HG02870 (cell line): ENCODE measurements at regions not wholly inside any gene's neighbourhood (a gene's known extent, or its start where the extent isn't known, plus 50 kb on each side); places are given as distances from the start of the nearest gene placed in this dataset.
"Not testable (repeated sequence)": the region's sequence is repeated elsewhere in the genome, so short reads cannot be mapped to it uniquely, and the experiment has no call there.

Experiments
- ATAC-seq: cut with Tn5 transposase; IDR thresholded peaks from one replicate; pipeline ENCODE4 v1.9.1; 2021; ENCODE audit warnings: mild to moderate bottlenecking, moderate library complexity; ENCODE audit not compliant: unreplicated experiment

DNA sequence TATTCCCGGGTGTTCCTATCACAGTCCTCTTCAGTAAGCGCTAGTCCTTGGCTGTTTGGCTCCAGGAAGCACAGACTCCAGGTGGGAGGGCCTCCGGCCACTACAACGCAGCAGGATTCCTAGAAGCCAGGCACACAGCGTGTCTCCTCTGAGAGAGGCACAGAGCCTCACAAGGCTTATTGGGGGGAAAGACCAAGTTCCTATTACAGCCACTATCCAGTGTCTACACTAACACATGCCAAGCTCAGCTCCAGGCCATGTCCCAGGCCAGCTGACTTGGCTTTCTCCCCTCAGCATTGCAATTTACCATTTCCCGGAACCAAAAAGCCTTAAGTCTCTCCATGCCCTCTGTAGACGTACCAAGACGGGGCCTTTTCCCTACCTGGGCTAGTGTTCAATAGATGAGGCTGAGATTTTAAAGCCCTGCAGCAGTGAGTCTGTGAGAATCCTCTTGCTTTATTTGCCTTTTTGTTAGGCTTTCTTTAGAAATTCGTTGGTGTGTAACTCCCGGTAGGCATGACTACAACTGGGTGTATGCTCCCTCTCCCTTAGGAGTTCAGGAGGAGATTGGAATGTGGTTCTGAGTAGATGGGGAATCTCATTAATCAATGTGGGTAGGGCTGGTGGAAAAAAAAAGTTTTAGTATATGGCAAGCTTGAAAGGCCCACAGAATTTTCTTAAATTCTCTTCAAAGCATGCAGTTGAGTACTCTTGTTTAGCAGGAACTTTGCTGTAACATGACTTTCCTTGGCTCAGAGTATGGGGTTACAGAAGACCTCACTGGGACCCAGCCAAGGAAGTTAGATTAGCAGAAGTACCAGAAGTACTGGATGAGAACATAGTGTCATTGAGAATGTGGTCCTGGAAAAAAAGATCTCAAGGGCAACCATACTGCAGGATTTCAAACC lies 84.3 kb upstream of the SLC1A3 start:
- no peak for ATAC-seq

GRCh38 chr5:36522746-36523065 lies 83.7 kb upstream of the SLC1A3 start:
- no peak for ATAC-seq

- ATAC-seq = no peak
These were observed 83.0 kb upstream of the SLC1A3 start for GRCh38 chr5:36523450-36523849.

GRCh38 chr5:36523926-36524325 lies 82.5 kb upstream of the SLC1A3 start:
- ATAC-seq = no peak

DNA sequence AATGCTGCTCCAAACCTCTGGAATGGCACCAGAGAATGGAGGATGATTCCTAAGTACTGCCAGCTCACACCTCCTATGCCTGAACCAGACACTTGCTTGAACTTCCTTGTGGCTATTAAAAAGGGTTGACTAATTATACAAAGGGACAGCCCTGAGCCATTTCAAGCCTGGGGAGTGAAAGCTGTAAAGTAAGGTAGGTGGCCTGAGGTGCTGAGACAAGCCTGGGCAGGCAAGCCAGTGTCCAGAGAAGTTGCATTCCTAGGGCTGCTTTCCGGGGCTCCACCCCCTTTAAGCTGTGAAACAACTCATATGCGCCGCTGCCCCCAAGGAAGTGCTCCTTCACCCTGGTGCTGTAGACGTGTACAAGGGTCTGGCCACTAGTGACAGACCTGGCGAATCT lies 79.9 kb upstream of the SLC1A3 start:
- no peak for ATAC-seq

DNA sequence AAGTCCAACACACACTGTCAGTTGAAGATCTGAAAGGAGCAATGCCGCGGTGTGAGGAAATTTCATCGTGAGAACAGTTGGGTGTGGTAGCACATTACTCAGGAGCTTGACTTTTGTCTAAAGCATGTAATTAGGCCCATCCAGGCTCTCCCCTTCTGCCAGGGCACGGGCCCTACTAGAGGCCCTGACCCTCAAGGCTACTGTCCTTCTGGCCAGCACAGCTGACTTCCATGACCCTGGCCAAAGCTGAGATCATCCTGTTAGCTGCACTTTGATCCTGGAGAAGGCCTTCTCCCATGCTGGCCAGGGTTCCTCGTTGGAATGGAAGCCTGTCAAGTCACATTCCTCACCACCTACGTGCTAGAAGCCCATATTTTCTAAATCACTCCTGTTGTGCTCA lies 77.8 kb upstream of the SLC1A3 start:
- ATAC-seq = no peak

- no peak for ATAC-seq
These were observed 77.3 kb upstream of the SLC1A3 start for GRCh38 chr5:36529142-36529541.

DNA sequence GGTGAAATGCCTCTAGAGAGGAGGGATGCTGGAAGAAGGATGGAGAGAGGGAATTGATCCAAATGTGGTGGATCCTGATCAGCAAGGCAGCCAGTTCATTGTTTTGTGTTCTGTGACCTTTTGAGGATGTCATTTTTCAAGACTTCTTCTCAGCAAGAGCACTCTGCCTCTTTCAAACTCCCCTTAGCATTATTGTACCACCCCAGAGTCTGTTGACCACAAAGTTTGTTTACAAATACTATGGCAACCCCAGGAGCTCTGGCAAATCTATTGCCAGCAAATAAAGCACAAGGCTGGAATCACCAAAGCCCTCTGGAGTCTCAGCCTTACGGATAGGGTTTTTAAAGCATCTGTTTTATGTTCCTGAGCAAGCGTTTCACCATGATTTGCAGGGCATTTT lies 76.2 kb upstream of the SLC1A3 start:
- no peak for ATAC-seq

- ATAC-seq = no peak
These were observed 75.0 kb upstream of the SLC1A3 start for GRCh38 chr5:36531401-36531800.

- ATAC-seq = no peak
These were observed 71.0 kb upstream of the SLC1A3 start for GRCh38 chr5:36535378-36535777.

DNA sequence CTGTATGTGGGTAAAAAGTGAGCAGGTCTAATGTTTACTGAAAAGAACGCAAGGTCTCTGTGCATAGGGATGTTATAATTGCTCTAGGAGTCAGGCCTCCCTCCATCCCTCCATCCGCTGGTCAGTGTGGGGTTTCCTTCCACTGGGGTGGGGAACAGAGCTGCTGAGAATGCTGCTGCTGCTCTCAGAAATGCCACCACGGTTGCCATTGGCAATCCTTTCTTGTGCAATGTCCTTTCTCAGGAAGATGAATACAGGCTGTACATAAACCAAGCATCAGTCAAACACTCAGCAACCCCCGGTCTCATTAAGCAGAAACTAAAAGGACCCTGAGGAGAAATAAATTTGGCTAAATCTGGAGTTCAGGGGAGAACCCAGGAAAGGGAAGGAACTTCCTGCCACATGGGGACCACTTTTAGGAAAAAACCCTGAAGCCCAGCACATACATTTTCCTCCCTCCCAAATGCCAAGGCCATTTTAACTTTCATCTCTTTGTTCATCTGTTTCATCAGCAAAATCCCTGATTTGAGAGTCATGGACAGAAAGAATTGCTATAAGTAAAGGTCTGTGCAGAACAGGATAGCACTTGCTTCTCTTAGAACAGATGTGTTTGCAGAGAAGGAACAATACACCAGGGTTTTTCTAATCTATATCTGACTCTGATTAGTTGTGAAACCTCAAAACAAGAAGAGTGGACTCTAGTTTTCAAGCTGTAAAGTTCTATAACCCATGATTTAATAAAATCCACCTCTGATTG lies 70.4 kb upstream of the SLC1A3 start:
- no peak for ATAC-seq

- no peak for ATAC-seq
These were observed 69.8 kb upstream of the SLC1A3 start for GRCh38 chr5:36536616-36537005.

GRCh38 chr5:36537724-36538123 lies 68.7 kb upstream of the SLC1A3 start:
- ATAC-seq = no peak

DNA sequence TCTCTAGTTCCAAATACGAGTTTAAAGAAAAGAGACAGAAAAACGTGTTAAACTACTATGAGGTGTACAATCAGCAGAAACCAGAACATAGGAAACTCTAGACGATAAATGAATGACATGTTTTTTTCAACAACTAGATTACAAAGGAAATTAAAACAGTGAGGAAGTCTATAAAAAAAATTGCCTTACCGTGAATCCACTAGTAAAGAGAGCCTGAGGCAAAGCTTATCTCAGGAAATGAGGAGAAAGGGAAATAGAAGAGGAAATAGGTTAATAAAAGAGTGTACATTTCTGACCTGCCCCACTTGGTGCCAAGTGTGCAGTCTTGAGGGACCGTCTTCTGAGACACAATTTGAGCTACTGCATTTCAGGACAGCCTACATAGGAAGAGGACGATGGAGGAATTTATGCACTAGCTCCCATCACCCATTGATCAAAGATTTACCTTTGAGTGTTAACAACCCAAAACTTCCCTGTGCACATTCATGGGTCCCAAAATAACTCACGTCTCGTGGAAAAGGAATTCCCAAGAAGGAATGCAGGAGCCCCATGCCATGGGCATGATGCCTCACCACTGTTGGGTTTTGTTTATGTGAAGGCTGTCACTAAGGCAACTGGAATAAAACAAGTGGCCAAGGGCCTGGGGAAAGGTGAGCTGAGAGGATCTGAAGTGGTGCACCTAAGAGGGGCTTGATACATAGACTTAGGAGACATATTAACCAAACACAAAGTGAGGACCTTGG lies 53.6 kb upstream of the SLC1A3 start:
- ATAC-seq = no peak

DNA sequence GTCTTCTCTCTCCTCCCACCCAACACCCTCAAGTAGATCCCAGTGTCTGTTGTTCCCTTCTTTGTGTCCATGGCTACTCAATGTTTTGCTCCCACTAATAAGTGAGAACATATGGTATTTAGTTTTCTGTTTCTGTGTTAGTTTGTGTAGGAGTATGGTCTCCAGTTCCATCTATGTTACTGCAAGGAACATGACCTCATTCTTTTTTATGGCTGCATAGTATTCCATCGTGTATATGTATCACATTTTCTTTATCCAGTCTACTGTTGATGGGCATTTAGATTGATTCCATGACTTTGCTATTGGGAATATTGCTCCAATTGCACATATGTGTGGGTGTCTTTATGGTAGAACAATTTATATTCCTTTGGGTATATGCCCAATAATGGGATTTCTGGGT lies 51.4 kb upstream of the SLC1A3 start:
- ATAC-seq = not testable (repeated sequence)
